Astrocyte (in vitro differentiated cells and primary cell): ENCODE measurements at regions not wholly inside any gene's neighbourhood (a gene's known extent, or its start where the extent isn't known, plus 50 kb on each side); places are given as distances from the start of the nearest gene placed in this dataset.
A peak's percentile ranks its signal among the peaks of the same experiment; 100 is the strongest.

ENCODE experiments used
- DNase-seq: peaks from one replicate; pipeline ENCODE4 v3.0.0-alpha.2; 2010; ENCODE audit warnings: low read depth
- FAIRE-seq: peaks from 2 replicates; lab custom pipeline; 2011; peaks lifted over from hg19 to GRCh38; lab: Jason Lieb, UNC
- H2AFZ ChIP-seq: 2 replicates; pipeline ENCODE4 v1.6.0; 2012; ENCODE audit warnings: low read depth, low read length, inconsistent platforms
- H3K27ac ChIP-seq: 2 replicates; pipeline ENCODE4 v1.5.1; 2011; ENCODE audit warnings: low read depth, low read length, inconsistent platforms
- H3K27me3 ChIP-seq: 2 replicates; pipeline ENCODE4 v1.6.0; 2011; ENCODE audit warnings: low read length, inconsistent platforms; ENCODE audit not compliant: insufficient read depth
- H3K36me3 ChIP-seq: 2 replicates; pipeline ENCODE4 v1.5.1; 2011; ENCODE audit warnings: low read length, inconsistent platforms; ENCODE audit not compliant: insufficient read depth
- H3K4me1 ChIP-seq: 2 replicates; pipeline ENCODE4 v1.5.1; 2011; ENCODE audit warnings: low read length, inconsistent platforms; ENCODE audit not compliant: insufficient read depth
- H3K4me2 ChIP-seq: 2 replicates; pipeline ENCODE4 v1.6.0; 2012; ENCODE audit warnings: low read length, inconsistent platforms
- H3K4me3 ChIP-seq: 2 replicates; pipeline ENCODE4 v1.5.1; 2011; ENCODE audit warnings: low read depth, mild to moderate bottlenecking, low read length, inconsistent platforms; ENCODE audit not compliant: insufficient read depth
- H3K79me2 ChIP-seq: 2 replicates; pipeline ENCODE4 v1.6.0; 2012; ENCODE audit warnings: mild to moderate bottlenecking, low read length, inconsistent platforms; ENCODE audit not compliant: insufficient read depth
- H3K9ac ChIP-seq: 2 replicates; pipeline ENCODE4 v1.6.0; 2012; ENCODE audit warnings: mild to moderate bottlenecking, low read length, inconsistent platforms
- H3K9me3 ChIP-seq: 2 replicates; pipeline ENCODE4 v1.5.1; 2012; ENCODE audit warnings: low read depth, mild to moderate bottlenecking, low read length, inconsistent platforms; ENCODE audit not compliant: insufficient read depth
- H4K20me1 ChIP-seq: 2 replicates; pipeline ENCODE4 v1.6.0; 2012; ENCODE audit warnings: low read length, inconsistent platforms; ENCODE audit not compliant: insufficient read depth
- H3K27ac Mint-ChIP-seq: one replicate; pipeline ENCODE4 v1.8.0; 2021; ENCODE audit warnings: mild to moderate bottlenecking, mixed read lengths; ENCODE audit not compliant: unreplicated experiment
- H3K27me3 Mint-ChIP-seq: one replicate; pipeline ENCODE4 v1.8.0; 2021; ENCODE audit warnings: low read depth, mixed read lengths; ENCODE audit not compliant: unreplicated experiment
- H3K36me3 Mint-ChIP-seq: one replicate; pipeline ENCODE4 v1.8.0; 2021; ENCODE audit warnings: low read depth, mixed read lengths; ENCODE audit not compliant: unreplicated experiment
- H3K4me1 Mint-ChIP-seq: one replicate; pipeline ENCODE4 v1.8.0; 2021; ENCODE audit warnings: low read depth, mixed read lengths; ENCODE audit not compliant: unreplicated experiment
- H3K4me3 Mint-ChIP-seq: one replicate; pipeline ENCODE4 v1.8.0; 2021; ENCODE audit warnings: mild to moderate bottlenecking, moderate library complexity, mixed read lengths; ENCODE audit not compliant: unreplicated experiment
- H3K9me3 Mint-ChIP-seq: one replicate; pipeline ENCODE4 v1.8.0; 2021; ENCODE audit warnings: mild to moderate bottlenecking, mixed read lengths; ENCODE audit not compliant: unreplicated experiment
- CTCF ChIP-seq: IDR thresholded peaks from 2 replicates; pipeline ENCODE4 v1.5.1; 2011; ENCODE audit warnings: low read depth, mild to moderate bottlenecking, inconsistent platforms, low read length, moderate library complexity; ENCODE audit not compliant: insufficient read depth
- EZH2 ChIP-seq: IDR thresholded peaks from 2 replicates; pipeline ENCODE4 v1.6.1; 2012; ENCODE audit warnings: mild to moderate bottlenecking, low read length, inconsistent platforms; ENCODE audit not compliant: insufficient read depth

DNA sequence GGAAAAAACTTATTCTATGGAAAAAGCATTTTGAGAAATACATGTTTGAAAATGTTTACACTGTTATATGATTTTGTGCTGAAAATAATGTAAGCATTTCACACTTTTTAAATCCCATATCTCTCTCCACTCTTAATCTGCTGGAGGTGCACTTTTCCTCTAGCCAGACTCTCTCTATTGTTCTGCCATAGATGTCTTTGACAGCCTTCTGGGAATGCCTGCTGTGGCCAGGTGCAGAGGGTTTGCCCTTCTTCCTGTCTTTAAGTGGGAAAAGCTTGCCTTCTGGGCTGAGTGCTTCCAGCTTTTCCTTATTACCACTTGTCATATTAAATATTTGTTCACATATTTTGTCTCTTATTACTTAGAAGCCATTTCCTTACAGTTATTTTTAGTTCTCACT is 60.1 kb upstream of the PPM1H start:
- Histone ChIP-seq H3K36me3 (no peaks in the 10 kb centered on the region), H3K9ac (no peak overlapping the region), H3K4me3 (no peak overlapping the region), H3K27me3 (no peaks in the 10 kb centered on the region), H4K20me1 (no peaks in the 10 kb centered on the region), H2AFZ (no peak overlapping the region), H3K4me1 (no peaks in the 10 kb centered on the region), H3K79me2 (no peaks in the 10 kb centered on the region), H3K4me2 (no peak overlapping the region), H3K9me3 (no peaks in the 10 kb centered on the region), H3K27ac (no peak overlapping the region)
- Mint-ChIP-seq H3K36me3 (no peaks in the 10 kb centered on the region), H3K4me3 (no peak overlapping the region), H3K4me1 (no peaks in the 10 kb centered on the region), H3K9me3 (peaks cover 2% of the 10 kb centered on the region), H3K27me3 (peaks cover 4% of the 10 kb centered on the region), H3K27ac (no peak overlapping the region)
- TF ChIP-seq EZH2 (no peak), CTCF (no peak)
- DNase-seq (no peak), FAIRE-seq (peak; percentile 23)

DNA sequence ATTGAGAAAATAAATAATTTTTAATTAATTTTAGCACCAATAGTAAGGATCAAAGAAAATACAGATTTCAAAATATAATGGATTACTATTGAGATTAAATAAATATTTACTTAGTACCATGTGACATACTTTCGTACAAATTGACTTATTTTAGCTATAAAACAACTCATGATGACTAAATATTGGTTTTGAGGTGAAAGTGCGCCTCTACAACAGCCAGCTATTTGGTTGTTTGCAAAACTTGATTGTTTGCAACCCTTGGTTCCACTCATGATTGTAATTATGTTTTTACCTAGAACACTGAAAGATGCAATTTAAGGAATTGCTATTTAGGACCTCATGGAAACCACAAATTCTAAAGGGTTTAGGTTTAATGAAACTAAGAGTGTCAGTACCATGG is 51.9 kb upstream of the PPM1H start:
- Mint-ChIP-seq H3K9me3 (peaks cover 4% of the 10 kb centered on the region), H3K27ac (no peak overlapping the region), H3K4me3 (no peak overlapping the region), H3K36me3 (no peaks in the 10 kb centered on the region), H3K27me3 (no peaks in the 10 kb centered on the region), H3K4me1 (no peaks in the 10 kb centered on the region)
- H3K27me3 ChIP-seq: no peaks in the 10 kb centered on the region
- DNase-seq (no peak), FAIRE-seq (no peak)
- no peaks in the 10 kb centered on the region for H4K20me1 ChIP-seq
- H3K79me2 ChIP-seq: no peaks in the 10 kb centered on the region
- H3K9me3 ChIP-seq: no peaks in the 10 kb centered on the region
- no peak overlapping the region for H3K27ac ChIP-seq
- H3K4me3 ChIP-seq: no peak overlapping the region
- H2AFZ ChIP-seq: no peak overlapping the region
- H3K36me3 ChIP-seq: no peaks in the 10 kb centered on the region
- H3K9ac ChIP-seq: no peak overlapping the region
- H3K4me2 ChIP-seq: no peak overlapping the region
- no peaks in the 10 kb centered on the region for H3K4me1 ChIP-seq
- no peak for TF ChIP-seq EZH2
- TF ChIP-seq CTCF: no peak
